H1 (cell line): ENCODE measurements at regions not wholly inside any gene's neighbourhood (a gene's known extent, or its start where the extent isn't known, plus 50 kb on each side); places are given as distances from the start of the nearest gene placed in this dataset.

ENCODE experiments used
- CTCF ChIA-PET: fragments of 300-600 bp; sonication (Branson Sonifier 250); formaldehyde crosslinking; loops from one replicate; lab custom pipeline; 2021; ENCODE audit not compliant: partially characterized antibody; lab: Charles Lee
- POLR2A ChIA-PET: fragments of 300-600 bp; sonication (Branson Sonifier 250); formaldehyde crosslinking; loops from one replicate; lab custom pipeline; 2021; ENCODE audit warnings: inconsistent platforms; ENCODE audit not compliant: partially characterized antibody; lab: Charles Lee
- DNase-seq, 2 experiments: peaks; one replicate each; pipeline versions ENCODE4 v3.0.0 to v3.0.0-alpha.2; 2010 to 2022; ENCODE audit warnings: low spot score in 2 of 2, low read depth in 1 of 2, mixed read lengths in 1 of 2
- FAIRE-seq: peaks from 2 replicates; lab custom pipeline; 2011; peaks lifted over from hg19 to GRCh38; lab: Jason Lieb, UNC
- H2AFZ ChIP-seq: 2 replicates; pipeline ENCODE4 v1.8.1; 2012; ENCODE audit warnings: low read length, inconsistent platforms
- H2AK5ac ChIP-seq: 2 replicates; pipeline ENCODE4 v1.6.1; 2013; ENCODE audit warnings: low read depth, low read length
- H2BK120ac ChIP-seq: replicated peaks from 2 replicates; pipeline ENCODE3; 2013; ENCODE audit warnings: low read depth, low read length, inconsistent platforms
- H2BK12ac ChIP-seq: 2 replicates; pipeline ENCODE4 v1.6.1; 2013; ENCODE audit warnings: low read depth, low read length
- H2BK15ac ChIP-seq: 2 replicates; pipeline ENCODE4 v1.6.1; 2013; ENCODE audit warnings: low read length
- H2BK20ac ChIP-seq: 2 replicates; pipeline ENCODE4 v1.6.1; 2013; ENCODE audit warnings: low read length
- H2BK5ac ChIP-seq: 2 replicates; pipeline ENCODE4 v1.6.1; 2013; ENCODE audit warnings: low read depth, low read length
- H3K14ac ChIP-seq: 2 replicates; pipeline ENCODE4 v1.6.1; 2013; ENCODE audit warnings: inconsistent platforms; ENCODE audit not compliant: insufficient read length
- H3K18ac ChIP-seq: 2 replicates; pipeline ENCODE4 v1.6.1; 2013; ENCODE audit warnings: low read length; ENCODE audit errors: extremely low read depth
- H3K23ac ChIP-seq: 2 replicates; pipeline ENCODE4 v1.6.1; 2013; ENCODE audit warnings: inconsistent platforms; ENCODE audit not compliant: insufficient read length
- H3K23me2 ChIP-seq: 2 replicates; pipeline ENCODE4 v1.6.1; 2013; ENCODE audit warnings: low read depth, low read length
- H3K27ac ChIP-seq: 2 replicates; pipeline ENCODE4 v1.6.1; 2011; ENCODE audit warnings: low read depth, low read length, inconsistent platforms
- H3K27me3 ChIP-seq, 4 experiments: replicated peaks in 1 of 4; 1 replicate in 1 of 4; 2 replicates in 3 of 4; pipeline versions ENCODE4 v1.6.1 to v1.8.1; 2011 to 2013; ENCODE audit warnings: low read length in 3 of 4, mild to moderate bottlenecking in 3 of 4, inconsistent platforms in 2 of 4, mixed read lengths in 2 of 4, moderate library complexity in 1 of 4; ENCODE audit not compliant: control insufficient read depth in 3 of 4, insufficient read depth in 3 of 4; ENCODE audit errors: extremely low read depth in 1 of 4
- H3K36me3 ChIP-seq, 4 experiments: 2 replicates each; pipeline versions ENCODE4 v1.6.1 to v1.8.1; 2011 to 2013; ENCODE audit warnings: mild to moderate bottlenecking in 4 of 4, low read length in 3 of 4, moderate library complexity in 2 of 4, control low read depth in 1 of 4, inconsistent platforms in 1 of 4; ENCODE audit not compliant: insufficient read depth in 4 of 4, control insufficient read depth in 2 of 4
- H3K4ac ChIP-seq: replicated peaks from 2 replicates; pipeline ENCODE3; 2013; ENCODE audit warnings: low read length, low read depth, mixed read lengths, inconsistent platforms; ENCODE audit not compliant: insufficient read length
- H3K4me1 ChIP-seq, 4 experiments: replicated peaks in 1 of 4; 1 replicate in 1 of 4; 2 replicates in 3 of 4; pipeline versions ENCODE4 v1.6.1 to v1.8.1; 2011 to 2013; ENCODE audit warnings: low read length in 3 of 4, inconsistent platforms in 2 of 4, mixed read lengths in 1 of 4; ENCODE audit not compliant: insufficient read depth in 4 of 4, control insufficient read depth in 3 of 4
- H3K4me2 ChIP-seq, 2 experiments: 2 replicates each; pipeline versions ENCODE4 v1.6.1 to v1.8.1; 2011 to 2013; ENCODE audit warnings: low read depth in 2 of 2, low read length in 2 of 2, control low read depth in 1 of 2, inconsistent platforms in 1 of 2, mild to moderate bottlenecking in 1 of 2; ENCODE audit not compliant: insufficient read depth in 1 of 2
- H3K4me3 ChIP-seq, 4 experiments: fragments of 200-600, 300-600 bp in 1 of 4; sonication (generic), shearing (Covaris generic), sonication (Bioruptor Twin) in 1 of 4; 2 replicates each; pipeline versions ENCODE4 v1.5.1 to v1.8.1; 2011 to 2016; ENCODE audit warnings: low read length in 4 of 4, low read depth in 3 of 4, control low read depth in 2 of 4, inconsistent platforms in 2 of 4, mild to moderate bottlenecking in 2 of 4, mixed read lengths in 1 of 4, moderate library complexity in 1 of 4; ENCODE audit not compliant: insufficient read depth in 2 of 4; ENCODE audit errors: extremely low read depth in 1 of 4
- H3K56ac ChIP-seq: replicated peaks from 2 replicates; pipeline ENCODE3; 2013; ENCODE audit warnings: low read depth, mild to moderate bottlenecking, mixed read lengths, low read length, inconsistent platforms; ENCODE audit not compliant: insufficient read length
- H3K79me1 ChIP-seq: 2 replicates; pipeline ENCODE4 v1.6.1; 2013; ENCODE audit warnings: low read depth, low read length, control low read depth
- H3K79me2 ChIP-seq, 2 experiments: 2 replicates each; pipeline versions ENCODE4 v1.6.1 to v1.8.1; 2012 to 2013; ENCODE audit warnings: low read length in 2 of 2, mild to moderate bottlenecking in 2 of 2, inconsistent platforms in 1 of 2; ENCODE audit not compliant: insufficient read depth in 2 of 2, control insufficient read depth in 1 of 2
- H3K9ac ChIP-seq, 4 experiments: replicated peaks in 1 of 4; 1 replicate in 1 of 4; 2 replicates in 3 of 4; pipeline versions ENCODE4 v1.6.1 to v1.8.1; 2011 to 2013; ENCODE audit warnings: low read depth in 3 of 4, low read length in 3 of 4, control low read depth in 2 of 4, mild to moderate bottlenecking in 2 of 4, moderate library complexity in 2 of 4, inconsistent platforms in 1 of 4; ENCODE audit errors: extremely low read depth in 1 of 4
- H3K9me3 ChIP-seq, 2 experiments: 2 replicates each; pipeline versions ENCODE4 v1.6.1 to v1.8.1; 2012 to 2013; ENCODE audit warnings: mild to moderate bottlenecking in 2 of 2, moderate library complexity in 2 of 2, control low read depth in 1 of 2, inconsistent platforms in 1 of 2, low read depth in 1 of 2, low read length in 1 of 2, mixed read lengths in 1 of 2; ENCODE audit not compliant: insufficient read depth in 2 of 2
- H4K20me1 ChIP-seq, 2 experiments: replicated peaks in 1 of 2; 2 replicates each; pipeline versions ENCODE3 to v1.8.1; 2011 to 2013; ENCODE audit warnings: inconsistent platforms in 2 of 2, low read length in 2 of 2, mild to moderate bottlenecking in 1 of 2; ENCODE audit not compliant: insufficient read depth in 2 of 2, control insufficient read depth in 1 of 2
- H4K5ac ChIP-seq: 2 replicates; pipeline ENCODE4 v1.6.1; 2013; ENCODE audit warnings: low read length, low read depth, mixed read lengths, inconsistent platforms; ENCODE audit not compliant: insufficient read length
- H4K8ac ChIP-seq: 2 replicates; pipeline ENCODE4 v1.8.0; 2013; ENCODE audit warnings: mild to moderate bottlenecking, moderate library complexity, low read length, inconsistent platforms; ENCODE audit not compliant: insufficient read depth; ENCODE audit errors: extremely low read depth
- H4K91ac ChIP-seq: replicated peaks from 2 replicates; pipeline ENCODE3; 2013; ENCODE audit warnings: low read length, mixed read lengths, inconsistent platforms; ENCODE audit not compliant: insufficient read length
- CBX8 ChIP-seq: fragments of 300-800, 300-1000 bp; sonication (generic); IDR thresholded peaks from 2 replicates; pipeline ENCODE4 v1.7.1; 2016; ENCODE audit warnings: low read depth, low read length, borderline replicate concordance
- E2F6 ChIP-seq: IDR thresholded peaks from 2 replicates; pipeline ENCODE4 v1.6.1; 2012; ENCODE audit warnings: inconsistent platforms
- HDAC2 ChIP-seq, 2 experiments: fragments of 300-600 bp in 1 of 2; sonication (generic) in 1 of 2; IDR thresholded peaks; 2 replicates each; pipeline ENCODE4 v1.6.1; 2011 to 2012; ENCODE audit warnings: low read depth in 2 of 2, low read length in 2 of 2, mild to moderate bottlenecking in 2 of 2, moderate library complexity in 2 of 2, borderline replicate concordance in 1 of 2, inconsistent platforms in 1 of 2
- MAFK ChIP-seq: IDR thresholded peaks from 2 replicates; pipeline ENCODE4 v1.6.1; 2012; ENCODE audit warnings: low read depth, mild to moderate bottlenecking, improper control_type of control experiment, low read length
- MAX ChIP-seq: IDR thresholded peaks from 2 replicates; pipeline ENCODE4 v1.6.1; 2012; ENCODE audit warnings: inconsistent platforms
- NANOG ChIP-seq: IDR thresholded peaks from 2 replicates; pipeline ENCODE4 v1.6.1; 2011; ENCODE audit warnings: low read length, low read depth, mild to moderate bottlenecking, inconsistent platforms; ENCODE audit not compliant: insufficient read depth, poor library complexity, severe bottlenecking
- POU5F1 ChIP-seq: IDR thresholded peaks from 2 replicates; pipeline ENCODE4 v1.6.1; 2011; ENCODE audit warnings: low read depth, mild to moderate bottlenecking, low read length, moderate library complexity
- RFX5 ChIP-seq: IDR thresholded peaks from 2 replicates; pipeline ENCODE4 v1.6.1; 2011; ENCODE audit warnings: low read depth, low read length, improper control_type of control experiment, borderline replicate concordance
- SIX5 ChIP-seq: IDR thresholded peaks from 2 replicates; pipeline ENCODE4 v1.6.1; 2011; ENCODE audit warnings: mild to moderate bottlenecking, low read depth, low read length
- SP1 ChIP-seq: IDR thresholded peaks from 2 replicates; pipeline ENCODE4 v1.6.1; 2011; ENCODE audit warnings: low read depth, low read length
- SP4 ChIP-seq: IDR thresholded peaks from 2 replicates; pipeline ENCODE4 v1.6.1; 2012; ENCODE audit warnings: low read length, inconsistent platforms
- TEAD4 ChIP-seq: IDR thresholded peaks from 2 replicates; pipeline ENCODE4 v1.6.1; 2012; ENCODE audit warnings: low read depth, low read length, inconsistent platforms, mixed read lengths
- ZNF274 ChIP-seq: IDR thresholded peaks from 2 replicates; pipeline ENCODE4 v1.7.0; 2012; ENCODE audit warnings: low read length, borderline replicate concordance; ENCODE audit errors: extremely low read depth
- WGBS, 2 experiments: shearing (Covaris generic) in 1 of 2; methylation state at CpG; one replicate each; pipeline versions ENCODE4 v1.1.6 to v1.1.7; 2013 to 2015; ENCODE audit warnings: low lambda C conversion rate in 2 of 2, mixed read lengths in 2 of 2, inconsistent platforms in 1 of 2, low coverage in 1 of 2, missing lambda C conversion rate in 1 of 2; ENCODE audit not compliant: insufficient replicate concordance in 2 of 2, insufficient coverage in 1 of 2, insufficient read length in 1 of 2; ENCODE audit errors: extremely low coverage in 1 of 2, missing lambda C conversion rate in 1 of 2; 5-methylcytosine and 5-hydroxymethylcytosine counted together

- ChIA-PET POLR2A (interaction anchor here (0.7 kb wide), 1 partner anchor 1327 kb away, joined by 3 read pairs; no protein-coding TSS in a partner anchor), CTCF (interaction anchor here (0.7 to 1.4 kb wide), 3 partner anchors 12 to 483 kb away, joined by 3 to 4 read pairs (median 3); no protein-coding TSS in a partner anchor)
- no peak overlapping the region for H2BK12ac ChIP-seq
- no peak overlapping the region for H4K5ac ChIP-seq
- H3K56ac ChIP-seq: no peak overlapping the region
- peaks cover 2 to 14% (median 11%) of the 10 kb centered on the region in 4 experiments; a peak in 5 of 7 replicates for H3K4me1 ChIP-seq
- peak overlapping the region in 1 of 4 experiments; percentile 29; a peak in 1 of 8 replicates for H3K4me3 ChIP-seq
- H2BK5ac ChIP-seq: no peak overlapping the region; the same call in 1 of the 2 replicates
- no peak overlapping the region for H2BK15ac ChIP-seq
- no peak overlapping the region for H3K14ac ChIP-seq
- no peaks in the 10 kb centered on the region for H3K79me1 ChIP-seq
- no peak overlapping the region for H4K91ac ChIP-seq
- FAIRE-seq: peak; percentile 78
- no peak overlapping the region for H2AFZ ChIP-seq
- peak overlapping the region; percentile 36; the same call in 1 of the 2 replicates for H2BK20ac ChIP-seq
- no peak overlapping the region for H2BK120ac ChIP-seq
- H3K9me3 ChIP-seq: no peaks in the 10 kb centered on the region
- H3K23me2 ChIP-seq: no peaks in the 10 kb centered on the region
- H3K27ac ChIP-seq: no peak overlapping the region
- no peaks in the 10 kb centered on the region for H3K36me3 ChIP-seq
- no peak for TF ChIP-seq MAFK
- peak; percentile 82 for TF ChIP-seq E2F6
- peak; percentile 80 for TF ChIP-seq MAX
- peak; percentile 77 for TF ChIP-seq TEAD4
- TF ChIP-seq SP4: no peak
- TF ChIP-seq SIX5: no peak
- no peak for TF ChIP-seq HDAC2 (IDR thresholded peaks at IDR 0.05; ENCODE audit: borderline replicate concordance in 1 of 2, low read depth in 2 of 2, low read length in 2 of 2)
- no peak for TF ChIP-seq NANOG
- no peak for TF ChIP-seq RFX5
- no peak for TF ChIP-seq ZNF274
- no peak for TF ChIP-seq CBX8
- 0 out of 2 replicates have a peak, but pooled peaks have one; percentile 30 for TF ChIP-seq POU5F1
- TF ChIP-seq SP1: 0 out of 2 replicates have a peak, but pooled peaks have one; percentile 32
- peak; percentile 9 to 45 for DNase-seq
- peak overlapping the region; percentile 66; the same call in 1 of the 2 replicates for H3K18ac ChIP-seq
- no peaks in the 10 kb centered on the region for H3K27me3 ChIP-seq
- no peak overlapping the region for H3K4ac ChIP-seq
- WGBS, 2 experiments: 20% methylated on average over 2 of the region's 2 CpGs; no CpG with 5 or more reads in 1 of the 2 experiments
- no peak overlapping the region for H3K9ac ChIP-seq
- H3K4me2 ChIP-seq: peak overlapping the region; percentile 33 to 46; a peak in 3 of 4 replicates
- no peak overlapping the region for H2AK5ac ChIP-seq
- H4K8ac ChIP-seq: no peak overlapping the region
- H3K23ac ChIP-seq: no peak overlapping the region
- H4K20me1 ChIP-seq: no peaks in the 10 kb centered on the region
- no peaks in the 10 kb centered on the region for H3K79me2 ChIP-seq
These were observed 715.9 kb upstream of the API5 start for GRCh38 chr11:42595876-42596275.
